ENCODE measurements at regions not wholly inside any gene's neighbourhood (a gene's known extent, or its start where the extent isn't known, plus 50 kb on each side); places are given as distances from the start of the nearest gene placed in this dataset.

DNA sequence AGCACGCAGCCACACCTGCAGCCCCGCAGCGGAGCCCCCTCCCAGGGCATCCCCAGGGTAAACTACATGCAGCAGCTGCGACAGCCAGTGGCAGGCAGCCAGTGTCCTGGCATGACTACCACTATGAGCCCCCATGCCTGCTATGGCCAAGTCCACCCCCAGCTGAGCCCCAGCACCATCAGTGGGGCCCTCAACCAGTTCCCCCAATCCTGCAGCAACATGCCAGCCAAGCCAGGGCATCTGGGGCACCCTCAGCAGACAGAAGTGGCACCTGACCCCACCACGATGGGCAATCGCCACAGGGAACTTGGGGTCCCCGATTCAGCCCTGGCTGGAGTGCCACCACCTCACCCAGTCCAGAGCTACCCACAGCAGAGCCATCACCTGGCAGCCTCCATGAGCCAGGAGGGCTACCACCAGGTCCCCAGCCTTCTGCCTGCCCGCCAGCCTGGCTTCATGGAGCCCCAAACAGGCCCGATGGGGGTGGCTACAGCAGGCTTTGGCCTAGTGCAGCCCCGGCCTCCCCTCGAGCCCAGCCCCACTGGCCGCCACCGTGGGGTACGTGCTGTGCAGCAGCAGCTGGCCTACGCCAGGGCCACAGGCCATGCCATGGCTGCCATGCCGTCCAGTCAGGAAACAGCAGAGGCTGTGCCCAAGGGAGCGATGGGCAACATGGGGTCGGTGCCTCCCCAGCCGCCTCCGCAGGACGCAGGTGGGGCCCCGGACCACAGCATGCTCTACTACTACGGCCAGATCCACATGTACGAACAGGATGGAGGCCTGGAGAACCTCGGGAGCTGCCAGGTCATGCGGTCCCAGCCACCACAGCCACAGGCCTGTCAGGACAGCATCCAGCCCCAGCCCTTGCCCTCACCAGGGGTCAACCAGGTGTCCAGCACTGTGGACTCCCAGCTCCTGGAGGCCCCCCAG, 254.1 kb downstream of the GLI2 start:
- H4K20me1 ChIP-seq (ENCODE audit: insufficient read depth): no peaks in the 10 kb centered on the region
- no peaks in the 10 kb centered on the region for H3K27me3 ChIP-seq (ENCODE audit: insufficient read depth, low read depth, low read length)
- H3K79me2 ChIP-seq (replicated peaks; ENCODE audit: insufficient read depth, low read length): no peaks in the 10 kb centered on the region
- no peak overlapping the region for H3K27ac ChIP-seq (ENCODE audit: low read length)
- H3K9me3 ChIP-seq (ENCODE audit: low read length): no peaks in the 10 kb centered on the region
- no peak overlapping the region for H3K9ac ChIP-seq (ENCODE audit: low read length)
- H3K9me2 ChIP-seq (ENCODE audit: insufficient read depth, low read length): no peaks in the 10 kb centered on the region
- no peak overlapping the region for H2AFZ ChIP-seq (ENCODE audit: low read depth, low read length)
- H3K36me3 ChIP-seq (ENCODE audit: insufficient read depth, low read length): no peaks in the 10 kb centered on the region
- TF ChIP-seq TAF1 (IDR thresholded peaks at IDR 0.05; ENCODE audit: low read depth) (no peak), MXI1 (conservative IDR thresholded peaks at IDR 0.05; ENCODE audit: poor library complexity, severe bottlenecking) (no peak), SMC3 (conservative IDR thresholded peaks at IDR 0.05; ENCODE audit: poor library complexity) (no peak), EP300 (conservative IDR thresholded peaks at IDR 0.05; ENCODE audit: poor library complexity, severe bottlenecking) (no peak), RAD21 (conservative IDR thresholded peaks at IDR 0.05) (no peak), POLR2AphosphoS5 (IDR thresholded peaks at IDR 0.05) (no peak)
- H3K4me2 ChIP-seq (ENCODE audit: low read length): no peak overlapping the region
- no peaks in the 10 kb centered on the region for H3F3A ChIP-seq (ENCODE audit: insufficient read depth, low read length, poor library complexity, severe bottlenecking)
- H3K4me3 ChIP-seq (ENCODE audit: low read length): no peak overlapping the region

DNA sequence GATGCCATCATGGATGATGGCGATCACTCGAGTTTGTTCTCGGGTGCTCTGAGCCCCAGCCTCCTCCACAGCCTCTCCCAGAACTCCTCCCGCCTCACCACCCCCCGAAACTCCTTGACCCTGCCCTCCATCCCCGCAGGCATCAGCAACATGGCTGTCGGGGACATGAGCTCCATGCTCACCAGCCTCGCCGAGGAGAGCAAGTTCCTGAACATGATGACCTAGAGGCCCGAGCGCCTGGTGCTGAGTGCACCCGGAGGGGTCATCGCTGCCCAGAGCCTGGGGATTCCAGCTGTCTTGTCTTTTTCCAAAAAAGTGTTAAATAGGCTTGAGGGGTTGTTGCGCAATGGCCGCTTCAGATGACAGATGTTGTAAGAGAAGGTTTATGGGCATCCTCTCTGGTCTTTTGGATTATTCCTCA, 254.8 kb downstream of the GLI2 start:
- H3K9me3 ChIP-seq (ENCODE audit: low read length): no peaks in the 10 kb centered on the region
- no peak overlapping the region for H3K27ac ChIP-seq (ENCODE audit: low read length)
- H3K36me3 ChIP-seq (ENCODE audit: insufficient read depth, low read length): no peaks in the 10 kb centered on the region
- H3F3A ChIP-seq (ENCODE audit: insufficient read depth, low read length, poor library complexity, severe bottlenecking): no peaks in the 10 kb centered on the region
- no peak overlapping the region for H3K4me2 ChIP-seq (ENCODE audit: low read length)
- no peaks in the 10 kb centered on the region for H3K9me2 ChIP-seq (ENCODE audit: insufficient read depth, low read length)
- H3K27me3 ChIP-seq (ENCODE audit: insufficient read depth, low read depth, low read length): no peaks in the 10 kb centered on the region
- no peak overlapping the region for H3K4me3 ChIP-seq (ENCODE audit: low read length)
- TF ChIP-seq REST (IDR thresholded peaks at IDR 0.05; ENCODE audit: borderline replicate concordance): no peak
- TF ChIP-seq, protein P1, sequence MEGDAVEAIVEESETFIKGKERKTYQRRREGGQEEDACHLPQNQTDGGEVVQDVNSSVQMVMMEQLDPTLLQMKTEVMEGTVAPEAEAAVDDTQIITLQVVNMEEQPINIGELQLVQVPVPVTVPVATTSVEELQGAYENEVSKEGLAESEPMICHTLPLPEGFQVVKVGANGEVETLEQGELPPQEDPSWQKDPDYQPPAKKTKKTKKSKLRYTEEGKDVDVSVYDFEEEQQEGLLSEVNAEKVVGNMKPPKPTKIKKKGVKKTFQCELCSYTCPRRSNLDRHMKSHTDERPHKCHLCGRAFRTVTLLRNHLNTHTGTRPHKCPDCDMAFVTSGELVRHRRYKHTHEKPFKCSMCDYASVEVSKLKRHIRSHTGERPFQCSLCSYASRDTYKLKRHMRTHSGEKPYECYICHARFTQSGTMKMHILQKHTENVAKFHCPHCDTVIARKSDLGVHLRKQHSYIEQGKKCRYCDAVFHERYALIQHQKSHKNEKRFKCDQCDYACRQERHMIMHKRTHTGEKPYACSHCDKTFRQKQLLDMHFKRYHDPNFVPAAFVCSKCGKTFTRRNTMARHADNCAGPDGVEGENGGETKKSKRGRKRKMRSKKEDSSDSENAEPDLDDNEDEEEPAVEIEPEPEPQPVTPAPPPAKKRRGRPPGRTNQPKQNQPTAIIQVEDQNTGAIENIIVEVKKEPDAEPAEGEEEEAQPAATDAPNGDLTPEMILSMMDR (IDR thresholded peaks at IDR 0.05; ENCODE audit: poor library complexity, severe bottlenecking): no peak
- no peak for TF ChIP-seq RAD21 (conservative IDR thresholded peaks at IDR 0.05)
- TF ChIP-seq EZH2 (IDR thresholded peaks at IDR 0.05; ENCODE audit: borderline replicate concordance, insufficient read depth, low read length, poor library complexity, severe bottlenecking): no peak
- TF ChIP-seq EP300 (conservative IDR thresholded peaks at IDR 0.05; ENCODE audit: poor library complexity, severe bottlenecking): no peak
- no peak for TF ChIP-seq TAF1 (IDR thresholded peaks at IDR 0.05; ENCODE audit: low read depth)
- TF ChIP-seq POLR2AphosphoS5 (IDR thresholded peaks at IDR 0.05): no peak
- no peak for TF ChIP-seq SMC3 (conservative IDR thresholded peaks at IDR 0.05; ENCODE audit: poor library complexity)
- no peak for TF ChIP-seq MXI1 (conservative IDR thresholded peaks at IDR 0.05; ENCODE audit: poor library complexity, severe bottlenecking)
- no peak overlapping the region for H2AFZ ChIP-seq (ENCODE audit: low read depth, low read length)
- no peaks in the 10 kb centered on the region for H3K79me2 ChIP-seq (replicated peaks; ENCODE audit: insufficient read depth, low read length)
- no peaks in the 10 kb centered on the region for H4K20me1 ChIP-seq (ENCODE audit: insufficient read depth)
- no peak overlapping the region for H3K9ac ChIP-seq (ENCODE audit: low read length)

Data from neural cell (in vitro differentiated cells).